Retinal pigment epithelial cell (primary cell): ENCODE measurements at regions not wholly inside any gene's neighbourhood (a gene's known extent, or its start where the extent isn't known, plus 50 kb on each side); places are given as distances from the start of the nearest gene placed in this dataset.

ENCODE experiments used
- DNase-seq: peaks from one replicate; pipeline ENCODE4 v3.0.0-alpha.2; 2010; ENCODE audit warnings: low read depth
- H3K4me3 ChIP-seq: 2 replicates; pipeline ENCODE4 v1.5.1; 2011; ENCODE audit warnings: mild to moderate bottlenecking, low read length, control low read depth, moderate library complexity
- CTCF ChIP-seq: conservative IDR thresholded peaks from 2 replicates; pipeline ENCODE4 v1.5.1; 2011; ENCODE audit warnings: low read depth, low read length, control low read depth, inconsistent platforms

- TF ChIP-seq CTCF = no peak
- no peak for DNase-seq
- H3K4me3 ChIP-seq = no peak overlapping the region
Measured at GRCh38 chr6:11923621-11924020, 88.5 kb upstream of the HIVEP1 start.

- TF ChIP-seq CTCF = no peak
- DNase-seq = no peak
- H3K4me3 ChIP-seq = no peak overlapping the region
Measured at GRCh38 chr6:11922901-11923300, 89.2 kb upstream of the HIVEP1 start.

- no peak for TF ChIP-seq CTCF
- no peak overlapping the region for H3K4me3 ChIP-seq
- no peak for DNase-seq
Measured at GRCh38 chr6:11921751-11922150, 90.4 kb upstream of the HIVEP1 start.

GRCh38 chr6:11921017-11921438, 91.1 kb upstream of the HIVEP1 start:
- DNase-seq = peak; percentile 77
- H3K4me3 ChIP-seq = no peak overlapping the region
- no peak for TF ChIP-seq CTCF

- H3K4me3 ChIP-seq = no peak overlapping the region
- no peak for TF ChIP-seq CTCF
- no peak for DNase-seq
Measured at GRCh38 chr6:11920566-11920965, 91.5 kb upstream of the HIVEP1 start.

- H3K4me3 ChIP-seq = no peak overlapping the region
- no peak for TF ChIP-seq CTCF
- no peak for DNase-seq
Measured at GRCh38 chr6:11919771-11920440, 92.2 kb upstream of the HIVEP1 start.
